ENCODE measurements at regions not wholly inside any gene's neighbourhood (a gene's known extent, or its start where the extent isn't known, plus 50 kb on each side); places are given as distances from the start of the nearest gene placed in this dataset.
"Not testable (repeated sequence)": the region's sequence is repeated elsewhere in the genome, so short reads cannot be mapped to it uniquely, and the experiment has no call there.

GRCh38 chr3:194259982-194260766 lies 91.0 kb downstream of the CPN2 start:
- Mint-ChIP-seq H3K36me3 (ENCODE audit: low read depth) (no peaks in the 10 kb centered on the region), H3K27ac (no peak overlapping the region), H3K9me3 (peaks cover 8% of the 10 kb centered on the region), H3K27me3 (no peaks in the 10 kb centered on the region), H3K4me3 (no peak overlapping the region), H3K4me1 (ENCODE audit: low read depth) (peaks cover 5% of the 10 kb centered on the region)
- ATAC-seq (no peak), DNase-seq (no peak)
- intact Hi-C loops (cut with micrococcal nuclease), result no loop called here
- CTCF ChIA-PET, result interaction anchor here (1.2 kb wide), 1 partner anchor 55 kb away, joined by 3 read pairs; no protein-coding TSS in a partner anchor
- TF ChIP-seq CTCF (IDR thresholded peaks at IDR 0.05), result no peak
- POLR2A ChIA-PET, result no interaction called here

GRCh38 chr3:194261581-194262063 lies 89.5 kb downstream of the CPN2 start:
- Mint-ChIP-seq H3K4me3 (no peak overlapping the region), H3K27ac (no peak overlapping the region), H3K36me3 (ENCODE audit: low read depth) (no peaks in the 10 kb centered on the region), H3K4me1 (ENCODE audit: low read depth) (no peaks in the 10 kb centered on the region), H3K9me3 (peaks cover 8% of the 10 kb centered on the region), H3K27me3 (peaks cover 2% of the 10 kb centered on the region)
- DNase-seq (no peak), ATAC-seq (no peak)
- no peak for TF ChIP-seq CTCF (IDR thresholded peaks at IDR 0.05)
- CTCF ChIA-PET, result no interaction called here
- POLR2A ChIA-PET, result no interaction called here
- intact Hi-C loops (cut with micrococcal nuclease), result no loop called here

- CTCF ChIA-PET, result interaction anchor here (1.0 to 1.1 kb wide), 2 partner anchors 17 to 145 kb away, joined by 3 read pairs; no protein-coding TSS in a partner anchor
- POLR2A ChIA-PET, result no interaction called here
- no peak overlapping the region for H3K4me3 Mint-ChIP-seq
Observed at GRCh38 chr3:194262176-194262924, 88.8 kb downstream of the CPN2 start.

DNA sequence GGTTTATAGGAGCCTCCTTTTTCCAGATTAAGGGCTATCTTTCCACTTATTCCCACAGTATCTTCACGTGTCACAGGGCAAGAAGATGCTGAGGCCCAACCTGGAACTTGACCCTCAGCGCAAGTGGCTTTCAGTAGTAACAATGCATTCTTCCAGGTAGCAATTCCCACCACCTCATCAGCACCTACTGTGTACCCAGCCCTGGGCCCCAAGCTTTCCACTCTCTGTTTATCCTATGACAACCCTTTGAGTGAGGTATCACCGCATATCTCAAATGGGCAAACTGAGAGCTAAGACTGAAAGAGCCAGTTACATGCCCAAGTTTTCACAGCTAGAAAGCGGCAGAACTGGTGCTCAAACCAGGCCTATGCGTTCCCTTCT lies 88.2 kb downstream of the CPN2 start:
- Mint-ChIP-seq H3K4me3 (no peak overlapping the region), H3K9me3 (peaks cover 5% of the 10 kb centered on the region), H3K27me3 (peaks cover 4% of the 10 kb centered on the region), H3K36me3 (ENCODE audit: low read depth) (no peaks in the 10 kb centered on the region), H3K27ac (no peak overlapping the region), H3K4me1 (ENCODE audit: low read depth) (no peaks in the 10 kb centered on the region)
- POLR2A ChIA-PET, result interaction anchor here (1.4 kb wide), 1 partner anchor 9 kb away, joined by 3 read pairs; no protein-coding TSS in a partner anchor
- intact Hi-C loops (cut with micrococcal nuclease), result no loop called here
- no peak for DNase-seq
- TF ChIP-seq CTCF (IDR thresholded peaks at IDR 0.05), result no peak
- CTCF ChIA-PET, result interaction anchor here (1.0 to 1.1 kb wide), 2 partner anchors 18 to 144 kb away, joined by 3 read pairs; no protein-coding TSS in a partner anchor
- no peak for ATAC-seq

More at GRCh38 chr3:194262176-194262924, 88.8 kb downstream of the CPN2 start:
- Mint-ChIP-seq H3K9me3 (peaks cover 8% of the 10 kb centered on the region), H3K4me1 (ENCODE audit: low read depth) (no peaks in the 10 kb centered on the region), H3K27me3 (peaks cover 2% of the 10 kb centered on the region), H3K36me3 (ENCODE audit: low read depth) (no peaks in the 10 kb centered on the region), H3K27ac (no peak overlapping the region)
- intact Hi-C loops (cut with micrococcal nuclease), result no loop called here
- ATAC-seq, result no peak
- no peak for TF ChIP-seq CTCF (IDR thresholded peaks at IDR 0.05)
- no peak for DNase-seq

DNA sequence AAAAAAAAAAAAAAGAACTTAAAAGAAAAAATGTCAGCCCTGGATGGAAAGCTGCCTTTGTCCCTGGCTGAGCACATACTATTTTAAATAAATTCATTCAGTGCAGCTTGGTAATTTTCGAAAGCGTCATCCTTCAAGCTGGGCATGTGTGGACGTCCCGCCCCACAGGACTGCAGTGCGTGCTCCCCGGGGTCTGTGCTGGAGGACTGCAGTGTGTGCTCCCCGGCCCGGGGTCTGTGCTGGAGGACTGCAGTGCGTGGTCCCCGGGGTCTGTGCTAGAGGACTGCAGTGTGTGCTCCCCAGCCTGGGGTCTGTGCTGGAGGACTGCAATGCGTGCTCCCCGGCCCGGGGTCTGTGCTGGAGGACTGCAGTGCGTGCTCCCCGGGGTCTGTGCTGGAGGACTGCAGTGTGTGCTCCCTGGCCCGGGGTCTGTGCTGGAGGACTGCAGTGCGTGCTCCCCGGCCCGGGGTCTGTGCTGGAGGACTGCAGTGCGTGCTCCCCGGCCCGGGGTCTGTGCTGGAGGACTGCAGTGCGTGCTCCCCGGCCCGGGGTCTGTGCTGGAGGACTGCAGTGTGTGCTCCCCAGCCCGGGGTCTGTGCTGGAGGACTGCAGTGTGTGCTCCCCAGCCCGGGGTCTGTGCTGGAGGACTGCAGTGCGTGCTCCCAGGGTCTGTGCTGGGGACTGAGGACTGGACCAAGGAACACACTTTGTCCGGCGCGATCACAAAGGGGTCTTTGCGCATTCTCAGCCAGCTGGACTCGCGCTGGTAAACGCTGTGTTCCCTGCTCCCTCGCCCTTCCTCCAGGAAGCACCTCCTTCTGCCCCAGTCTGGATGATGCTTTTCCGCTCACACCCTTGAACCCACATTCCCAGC lies 86.3 kb downstream of the CPN2 start:
- intact Hi-C loops (cut with micrococcal nuclease); DNase-seq; H3K27ac Mint-ChIP-seq; H3K4me1 Mint-ChIP-seq (ENCODE audit: low read depth); H3K4me3 Mint-ChIP-seq; H3K9me3 Mint-ChIP-seq; H3K36me3 Mint-ChIP-seq (ENCODE audit: low read depth); ATAC-seq; H3K27me3 Mint-ChIP-seq: not testable (repeated sequence)
- CTCF ChIA-PET, result interaction anchor here (1.0 kb wide), 1 partner anchor 51 kb away, joined by 3 read pairs; no protein-coding TSS in a partner anchor
- POLR2A ChIA-PET, result interaction anchor here (0.6 kb wide), 1 partner anchor 9 kb away, joined by 3 read pairs; no protein-coding TSS in a partner anchor
